Erythroblast (primary cell): ENCODE measurements at regions not wholly inside any gene's neighbourhood (a gene's known extent, or its start where the extent isn't known, plus 50 kb on each side); places are given as distances from the start of the nearest gene placed in this dataset.

Experiments
- GATA1 ChIP-seq: IDR thresholded peaks from 2 replicates; pipeline ENCODE4 v1.6.1; 2011; ENCODE audit warnings: low read depth, mild to moderate bottlenecking, control low read depth, low read length, moderate library complexity
- POLR2A ChIP-seq: IDR thresholded peaks from 2 replicates; pipeline ENCODE4 v1.6.1; 2011; ENCODE audit warnings: mild to moderate bottlenecking, low read length

DNA sequence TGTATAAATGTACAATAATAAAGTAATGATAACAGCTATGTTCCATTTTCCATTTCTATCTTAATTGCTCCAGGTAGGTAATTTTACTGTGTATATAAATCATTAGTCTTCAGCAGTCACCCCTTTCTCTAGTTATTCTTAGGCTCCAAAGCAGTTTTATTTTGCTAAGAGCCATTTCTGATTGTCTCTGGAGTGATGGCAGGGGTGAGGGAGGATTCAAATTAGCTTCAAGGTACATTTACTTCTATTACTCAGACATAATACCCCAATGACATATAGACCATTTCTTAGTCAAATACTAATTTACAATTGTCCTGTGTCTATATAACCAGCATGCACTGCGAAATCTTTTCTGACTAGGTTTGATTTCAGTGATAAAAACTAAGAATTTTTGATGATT lies 663.4 kb upstream of the PRMT6 start:
- TF ChIP-seq POLR2A (no peak), GATA1 (no peak)
